Renal pelvis (tissue), 1 donor: ENCODE measurements at regions not wholly inside any gene's neighbourhood (a gene's known extent, or its start where the extent isn't known, plus 50 kb on each side); places are given as distances from the start of the nearest gene placed in this dataset.
"Not testable (repeated sequence)": the region's sequence is repeated elsewhere in the genome, so short reads cannot be mapped to it uniquely, and the experiment has no call there.

ENCODE experiments used
- DNase-seq: peaks from one replicate; pipeline ENCODE4 v3.0.0-alpha.2; 2013

- DNase-seq, result no peak
Measured at GRCh38 chr11:107276077-107276476, 181.5 kb downstream of the CWF19L2 start.

- DNase-seq, result no peak
Measured at GRCh38 chr11:107275632-107276031, 182.0 kb downstream of the CWF19L2 start.

- DNase-seq, result no peak
Measured at GRCh38 chr11:107274138-107274537, 183.5 kb downstream of the CWF19L2 start.

- no peak for DNase-seq
Measured at GRCh38 chr11:107272561-107272960, 185.1 kb downstream of the CWF19L2 start.

- no peak for DNase-seq
Measured at GRCh38 chr11:107271425-107271824, 186.2 kb downstream of the CWF19L2 start.

GRCh38 chr11:107268977-107269376 lies 188.6 kb downstream of the CWF19L2 start:
- no peak for DNase-seq

GRCh38 chr11:107266455-107266854 lies 191.2 kb downstream of the CWF19L2 start:
- DNase-seq, result no peak

GRCh38 chr11:107265591-107266121 lies 192.0 kb downstream of the CWF19L2 start:
- no peak for DNase-seq

GRCh38 chr11:107263844-107264563 lies 193.6 kb downstream of the CWF19L2 start:
- DNase-seq, result no peak

- peak; percentile 14 for DNase-seq
Measured at GRCh38 chr11:107259811-107260221, 197.8 kb downstream of the CWF19L2 start.

GRCh38 chr11:107257710-107258109 lies 199.9 kb downstream of the CWF19L2 start:
- DNase-seq, result no peak

- not testable (repeated sequence) for DNase-seq
Measured at GRCh38 chr11:107253661-107254060, 204.0 kb downstream of the CWF19L2 start.

GRCh38 chr11:107252429-107253161 lies 205.0 kb downstream of the CWF19L2 start:
- DNase-seq, result no peak

GRCh38 chr11:107251298-107251697 lies 206.3 kb downstream of the CWF19L2 start:
- no peak for DNase-seq

- DNase-seq, result no peak
Measured at GRCh38 chr11:107250017-107250416, 207.6 kb downstream of the CWF19L2 start.

GRCh38 chr11:107249054-107249453 lies 208.6 kb downstream of the CWF19L2 start:
- no peak for DNase-seq

GRCh38 chr11:107247167-107247861 lies 210.3 kb downstream of the CWF19L2 start:
- no peak for DNase-seq

- DNase-seq, result no peak
Measured at GRCh38 chr11:107243929-107244328, 213.7 kb downstream of the CWF19L2 start.

GRCh38 chr11:107232451-107232850 lies 214.2 kb upstream of the GUCY1A2 start:
- no peak for DNase-seq

- DNase-seq, result no peak
Measured at GRCh38 chr11:107224836-107225235, 206.6 kb upstream of the GUCY1A2 start.

- DNase-seq, result no peak
Measured at GRCh38 chr11:107222916-107223460, 204.7 kb upstream of the GUCY1A2 start.

- no peak for DNase-seq
Measured at GRCh38 chr11:107222431-107222830, 204.2 kb upstream of the GUCY1A2 start.
